NCI-H2196 (cell line): ENCODE measurements at regions not wholly inside any gene's neighbourhood (a gene's known extent, or its start where the extent isn't known, plus 50 kb on each side); places are given as distances from the start of the nearest gene placed in this dataset.

Source experiments
- DNase-seq: peaks from one replicate; lab custom pipeline; 2025; ENCODE audit not compliant: unreplicated experiment; lab: John Stamatoyannopoulos, UW

DNA sequence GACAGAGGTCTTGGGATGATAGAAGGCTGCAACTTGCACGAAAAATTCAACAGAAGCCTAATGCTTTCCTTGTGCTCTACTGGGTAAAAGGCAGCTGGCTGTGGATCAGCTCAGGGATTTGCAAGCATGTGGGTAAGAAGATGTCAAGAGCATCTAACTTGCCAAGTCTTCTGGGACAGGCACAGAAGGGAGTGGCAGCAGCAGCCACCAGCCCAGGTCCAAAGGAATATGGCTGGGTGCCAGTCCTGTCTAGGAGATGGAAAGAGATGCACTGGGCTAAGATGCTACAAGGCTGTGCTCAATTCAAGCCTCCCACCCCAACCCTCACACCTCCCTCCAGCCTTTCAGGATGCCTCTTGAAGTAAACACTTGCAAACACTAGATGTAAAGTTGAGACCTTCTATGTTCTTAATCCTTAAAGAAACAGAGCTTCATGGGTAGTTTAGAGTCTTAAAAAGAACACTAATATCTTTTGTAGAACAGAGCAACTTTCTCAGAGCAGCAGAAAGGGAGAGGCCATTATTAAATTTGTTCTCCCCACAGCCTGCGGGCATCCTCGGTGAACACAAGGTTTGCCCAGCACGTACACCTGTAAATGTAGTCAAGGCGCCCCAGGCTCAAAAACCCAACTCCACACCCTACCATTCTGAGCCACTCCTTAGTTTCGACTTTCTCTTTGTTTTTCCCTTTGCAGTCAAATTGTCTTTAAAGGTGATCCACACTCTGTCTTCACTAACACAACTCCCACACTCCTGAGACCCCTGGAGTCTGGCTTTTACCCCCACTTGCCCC, 64.6 kb upstream of the BCAR3 start:
- DNase-seq: no peak

DNA sequence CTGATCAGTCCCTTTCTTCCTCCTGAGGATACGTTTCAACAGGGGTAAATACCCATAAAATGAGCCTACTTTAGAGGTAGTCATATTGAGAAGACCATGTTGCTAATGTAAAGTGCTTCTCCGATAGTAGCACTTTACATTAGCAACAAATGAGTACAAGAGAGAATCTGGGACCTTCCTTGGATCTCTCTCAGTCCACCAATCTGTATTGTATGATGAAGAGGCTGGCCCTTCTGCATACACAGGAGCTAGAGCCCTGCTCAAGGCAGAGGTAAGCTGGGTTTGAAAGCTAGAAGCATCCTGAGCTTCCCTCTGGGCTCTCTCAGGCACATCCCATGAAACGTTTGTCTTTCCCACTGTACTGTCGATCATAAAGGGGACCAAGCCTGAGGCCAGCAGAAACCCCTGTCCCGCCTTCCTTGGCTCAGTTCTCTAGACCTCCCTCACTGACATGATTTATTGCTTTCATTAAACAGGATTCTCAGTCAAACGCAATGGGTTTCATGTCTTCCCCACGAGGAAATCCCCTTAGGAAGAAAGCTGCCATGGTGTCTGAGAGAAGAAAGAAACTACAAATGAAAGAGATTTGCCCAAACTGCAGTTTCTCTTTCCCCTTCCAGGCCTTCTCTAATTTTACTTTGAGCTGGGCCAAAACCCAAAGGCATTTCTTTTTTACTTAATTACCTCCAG, 62.8 kb upstream of the BCAR3 start:
- no peak for DNase-seq

DNA sequence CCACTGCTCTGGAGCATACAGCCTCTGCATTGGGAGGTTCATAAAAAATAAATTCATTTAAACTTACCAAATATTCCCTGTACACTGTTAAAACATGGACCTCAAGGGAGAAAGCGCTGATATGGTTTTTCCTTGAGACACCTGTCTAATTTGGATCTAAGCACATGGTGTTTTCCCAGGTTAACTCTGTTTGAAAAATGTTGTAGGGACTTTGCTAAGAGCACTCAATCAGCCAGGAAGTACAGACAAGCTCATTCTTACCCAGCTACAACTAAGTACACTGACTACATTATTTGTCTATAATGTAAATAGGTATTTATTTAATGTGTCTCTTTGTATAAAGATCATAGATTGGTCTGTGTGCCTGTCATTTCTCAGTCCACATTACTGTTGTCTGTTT, 61.8 kb upstream of the BCAR3 start:
- DNase-seq: no peak

DNA sequence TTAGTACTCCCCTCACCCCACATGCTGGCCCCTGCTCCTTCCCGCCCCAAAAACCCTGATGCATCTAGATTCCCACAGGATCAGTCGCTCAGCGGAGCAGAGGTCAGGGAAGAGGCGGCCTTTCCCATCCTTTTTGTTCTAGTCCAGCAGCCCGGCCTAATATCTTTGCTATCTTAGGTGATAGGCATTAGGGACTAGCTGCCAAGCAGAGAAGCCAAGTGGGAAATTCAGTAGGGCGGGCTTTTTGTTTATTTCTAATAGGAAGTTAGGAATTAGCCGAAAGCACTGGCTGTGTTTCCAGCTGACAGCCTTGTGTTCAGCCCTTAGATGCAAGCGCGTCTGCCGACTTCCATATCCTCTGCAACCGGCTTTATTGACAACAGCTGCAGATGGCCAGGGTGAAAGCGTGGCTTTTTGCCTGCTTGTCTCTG, 59.0 kb upstream of the BCAR3 start:
- DNase-seq: no peak

- DNase-seq: no peak
Measured at GRCh38 chr1:93740157-93740556, 58.5 kb upstream of the BCAR3 start.

DNA sequence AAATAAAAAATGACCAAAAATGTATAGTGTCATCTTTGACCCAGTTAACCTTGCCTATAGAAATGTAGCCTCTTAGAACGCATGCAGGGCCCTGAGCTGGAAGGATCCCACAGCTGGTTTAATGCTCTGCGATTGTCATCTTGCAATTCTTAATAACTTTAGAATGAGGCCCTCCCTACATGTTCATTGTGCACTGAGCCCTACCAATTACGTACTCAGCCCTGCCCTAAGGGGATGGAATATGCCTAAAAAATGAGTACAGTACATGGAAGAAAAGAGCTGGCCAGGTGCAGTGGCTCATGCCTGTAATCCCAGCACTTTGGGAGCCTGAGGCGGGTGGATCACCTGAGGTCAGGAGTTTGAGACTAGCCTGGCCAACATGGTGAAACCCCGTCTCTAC, 57.8 kb upstream of the BCAR3 start:
- DNase-seq: no peak

GRCh38 chr1:93738926-93739325, 57.3 kb upstream of the BCAR3 start:
- no peak for DNase-seq

- no peak for DNase-seq
Measured at GRCh38 chr1:93738075-93738622, 56.5 kb upstream of the BCAR3 start.

DNA sequence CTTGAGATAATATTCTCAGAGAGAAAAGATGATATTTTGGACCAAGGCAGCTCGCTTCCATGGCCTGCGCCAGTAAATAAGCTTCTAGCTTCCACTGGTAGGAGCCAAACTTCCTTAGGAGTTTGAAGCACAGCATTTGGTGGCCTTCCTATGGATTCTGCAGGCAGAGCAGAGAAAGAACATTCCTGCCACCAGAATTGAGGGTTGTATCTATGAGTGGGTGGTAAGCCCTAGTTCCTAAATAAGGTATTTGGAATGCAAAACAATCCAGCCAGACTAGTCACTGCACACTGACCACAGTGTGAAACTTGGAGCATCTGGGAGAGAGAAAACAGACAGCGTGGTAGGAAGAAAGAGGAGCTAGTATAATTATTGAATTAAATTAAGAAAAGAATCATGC, 54.1 kb upstream of the BCAR3 start:
- no peak for DNase-seq

- no peak for DNase-seq
Measured at GRCh38 chr1:93734999-93735398, 53.4 kb upstream of the BCAR3 start.

DNA sequence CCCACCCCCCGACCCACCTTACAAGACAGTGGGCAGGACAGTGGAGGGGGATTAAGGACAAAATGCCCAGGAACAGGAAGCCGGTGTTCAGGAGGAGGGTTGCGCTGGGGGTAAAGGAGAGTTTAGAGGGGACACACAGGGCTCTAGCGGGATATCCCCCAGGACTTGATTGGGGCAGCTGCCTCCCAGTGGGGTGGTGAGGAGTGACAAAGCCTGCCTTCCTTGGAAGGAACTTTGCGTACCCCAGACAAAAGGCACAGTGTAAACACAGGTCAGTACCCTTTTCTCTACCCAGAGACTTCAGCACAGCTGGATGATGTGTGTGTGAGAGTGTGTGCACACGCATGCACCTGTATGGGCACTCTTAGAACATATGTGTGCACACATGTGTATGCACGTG, 51.7 kb upstream of the BCAR3 start:
- no peak for DNase-seq

DNA sequence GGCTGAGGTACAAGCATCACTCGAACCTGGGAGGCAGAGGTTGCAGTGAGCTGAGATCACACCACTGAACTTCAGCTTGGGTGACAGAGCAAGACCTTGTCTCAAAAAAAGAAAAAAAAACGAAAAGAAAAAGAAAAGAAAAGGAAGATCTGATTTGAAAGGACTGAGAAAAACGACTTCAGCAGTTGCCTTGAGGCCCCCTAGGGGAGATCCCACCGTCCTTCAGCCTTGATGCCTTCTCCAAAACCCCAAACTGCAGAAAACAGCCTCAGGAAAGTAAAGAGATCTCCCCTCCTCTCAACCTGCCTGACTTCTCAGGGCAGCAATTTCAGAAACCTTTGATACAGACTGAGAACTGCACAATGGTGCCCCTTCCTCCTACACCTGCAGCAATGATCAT, 50.9 kb upstream of the BCAR3 start:
- DNase-seq: no peak
